ENCODE measurements at regions not wholly inside any gene's neighbourhood (a gene's known extent, or its start where the extent isn't known, plus 50 kb on each side); places are given as distances from the start of the nearest gene placed in this dataset.

- no peaks in the 10 kb centered on the region for H3K36me3 ChIP-seq (ENCODE audit: insufficient read depth)
- peaks cover 20% of the 10 kb centered on the region for H3K4me1 Mint-ChIP-seq
- H3K27me3 ChIP-seq (ENCODE audit: insufficient read depth), result no peaks in the 10 kb centered on the region
- TF ChIP-seq ETS1 (IDR thresholded peaks at IDR 0.05), result no peak
- TF ChIP-seq POLR2AphosphoS5 (IDR thresholded peaks at IDR 0.05; ENCODE audit: low read depth), result no peak
- TF ChIP-seq EZH2phosphoT487 (IDR thresholded peaks at IDR 0.05; ENCODE audit: unreplicated experiment), result no peak
- TF ChIP-seq REST (IDR thresholded peaks at IDR 0.05; ENCODE audit: unreplicated experiment), result no peak
- TF ChIP-seq CREB1 (CRISPR knock-in tag; IDR thresholded peaks at IDR 0.05; ENCODE audit: low read depth), result no peak
- 0 out of 2 replicates have a peak, but pooled peaks cover 8% of the 10 kb centered on the region for H3K4me1 ChIP-seq (ENCODE audit: insufficient read depth)
- peak overlapping the region; percentile 80 for H2AFZ ChIP-seq
- H3K4me3 ChIP-seq, result no peak overlapping the region
- H3K9me2 ChIP-seq (ENCODE audit: insufficient read depth), result no peaks in the 10 kb centered on the region
- DNase-seq (ENCODE audit: low spot score) (no peak), ATAC-seq (no peak)
- no peaks in the 10 kb centered on the region for H3K36me3 Mint-ChIP-seq (ENCODE audit: low read depth)
- H3K27ac ChIP-seq (ENCODE audit: low read depth), result no peak overlapping the region
- peak overlapping the region; percentile 51; the same call in 1 of the 2 replicates for H3K27ac Mint-ChIP-seq
- peaks cover 8% of the 10 kb centered on the region for H3K27me3 Mint-ChIP-seq (ENCODE audit: insufficient read depth, low read depth, poor library complexity)
- no peaks in the 10 kb centered on the region for H4K20me1 ChIP-seq (replicated peaks; ENCODE audit: insufficient read depth)
- no peaks in the 10 kb centered on the region for H3K9me3 Mint-ChIP-seq
- no peaks in the 10 kb centered on the region for H3K79me2 ChIP-seq (replicated peaks; ENCODE audit: insufficient read depth)
- no peaks in the 10 kb centered on the region for H3F3A ChIP-seq (replicated peaks; ENCODE audit: low read depth)
- H3K4me3 Mint-ChIP-seq, result no peak overlapping the region
- H3K4me2 ChIP-seq, result no peak overlapping the region; the same call in 1 of the 2 replicates
Observed at GRCh38 chr10:110407301-110408170, 90.2 kb upstream of the DUSP5 start.

GRCh38 chr10:110408203-110408871, 89.4 kb upstream of the DUSP5 start:
- no peaks in the 10 kb centered on the region for H3K9me2 ChIP-seq (ENCODE audit: insufficient read depth)
- no peak overlapping the region for H3K27ac Mint-ChIP-seq
- no peaks in the 10 kb centered on the region for H3F3A ChIP-seq (replicated peaks; ENCODE audit: low read depth)
- H3K36me3 Mint-ChIP-seq (ENCODE audit: low read depth), result no peaks in the 10 kb centered on the region
- H2AFZ ChIP-seq, result peak overlapping the region; percentile 80
- no peak overlapping the region for H3K4me3 Mint-ChIP-seq
- no peak overlapping the region; the same call in 1 of the 2 replicates for H3K4me2 ChIP-seq
- ATAC-seq (peak; percentile 90), DNase-seq (ENCODE audit: low spot score) (peak; percentile 40)
- peaks cover 6% of the 10 kb centered on the region for H3K27me3 Mint-ChIP-seq (ENCODE audit: insufficient read depth, low read depth, poor library complexity)
- H3K36me3 ChIP-seq (ENCODE audit: insufficient read depth), result no peaks in the 10 kb centered on the region
- H3K4me1 Mint-ChIP-seq, result peaks cover 20% of the 10 kb centered on the region
- no peaks in the 10 kb centered on the region for H4K20me1 ChIP-seq (replicated peaks; ENCODE audit: insufficient read depth)
- no peak overlapping the region for H3K4me3 ChIP-seq
- no peak overlapping the region for H3K27ac ChIP-seq (ENCODE audit: low read depth)
- TF ChIP-seq ZNF331 (CRISPR knock-in tag; IDR thresholded peaks at IDR 0.05; ENCODE audit: low read depth) (no peak), STAT1 (IDR thresholded peaks at IDR 0.05; ENCODE audit: unreplicated experiment) (no peak), EZH2 (IDR thresholded peaks at IDR 0.05; ENCODE audit: low read depth, unreplicated experiment) (no peak), POLR2AphosphoS5 (IDR thresholded peaks at IDR 0.05; ENCODE audit: low read depth) (no peak)
- H3K79me2 ChIP-seq (replicated peaks; ENCODE audit: insufficient read depth), result no peaks in the 10 kb centered on the region
- 0 out of 2 replicates have a peak, but pooled peaks cover 8% of the 10 kb centered on the region for H3K4me1 ChIP-seq (ENCODE audit: insufficient read depth)
- no peaks in the 10 kb centered on the region for H3K9me3 Mint-ChIP-seq
- no peaks in the 10 kb centered on the region for H3K27me3 ChIP-seq (ENCODE audit: insufficient read depth)

Data from GM23338 (cell line).